Tibial nerve (tissue), 3 donors: ENCODE measurements at regions not wholly inside any gene's neighbourhood (a gene's known extent, or its start where the extent isn't known, plus 50 kb on each side); places are given as distances from the start of the nearest gene placed in this dataset.

ENCODE experiments used
- POLR2A ChIP-seq, 2 donors: fragments of 450-650 bp; IDR thresholded peaks; one replicate each; pipeline ENCODE4 v1.6.1; 2017; ENCODE audit warnings: antibody characterized with exemption in 2 of 2, mild to moderate bottlenecking in 2 of 2, moderate library complexity in 2 of 2
- TF ChIP-seq, protein P1 (sequence below), 5 experiments: fragments of 200-600 bp in 3 of 5; fragments of 450-650 bp in 2 of 5; sonication (generic) in 3 of 5; IDR thresholded peaks; one replicate each; pipeline ENCODE4 v1.5.1; 2016 to 2019; ENCODE audit warnings: antibody characterized with exemption in 5 of 5, mild to moderate bottlenecking in 3 of 5, moderate library complexity in 2 of 5

DNA sequence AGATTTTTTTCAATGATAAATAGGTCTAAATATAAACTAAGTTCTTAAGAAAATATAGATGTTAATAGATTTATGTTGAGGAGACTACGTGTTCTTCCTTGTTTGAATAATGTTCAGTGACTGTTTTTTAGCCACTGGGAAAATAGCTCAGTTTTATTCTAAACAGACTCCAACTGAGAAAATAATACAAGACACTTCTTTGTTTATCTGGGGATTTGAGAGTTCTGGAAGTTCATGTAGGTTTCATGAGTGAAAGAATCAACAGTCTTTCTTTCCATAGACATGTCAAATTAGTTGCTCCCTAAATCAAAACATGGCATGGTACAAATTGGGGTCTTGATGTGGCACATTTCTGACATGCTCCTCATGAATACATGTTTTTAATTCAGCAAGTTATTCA, 177.7 kb downstream of the MREG start:
- TF ChIP-seq, protein P1, sequence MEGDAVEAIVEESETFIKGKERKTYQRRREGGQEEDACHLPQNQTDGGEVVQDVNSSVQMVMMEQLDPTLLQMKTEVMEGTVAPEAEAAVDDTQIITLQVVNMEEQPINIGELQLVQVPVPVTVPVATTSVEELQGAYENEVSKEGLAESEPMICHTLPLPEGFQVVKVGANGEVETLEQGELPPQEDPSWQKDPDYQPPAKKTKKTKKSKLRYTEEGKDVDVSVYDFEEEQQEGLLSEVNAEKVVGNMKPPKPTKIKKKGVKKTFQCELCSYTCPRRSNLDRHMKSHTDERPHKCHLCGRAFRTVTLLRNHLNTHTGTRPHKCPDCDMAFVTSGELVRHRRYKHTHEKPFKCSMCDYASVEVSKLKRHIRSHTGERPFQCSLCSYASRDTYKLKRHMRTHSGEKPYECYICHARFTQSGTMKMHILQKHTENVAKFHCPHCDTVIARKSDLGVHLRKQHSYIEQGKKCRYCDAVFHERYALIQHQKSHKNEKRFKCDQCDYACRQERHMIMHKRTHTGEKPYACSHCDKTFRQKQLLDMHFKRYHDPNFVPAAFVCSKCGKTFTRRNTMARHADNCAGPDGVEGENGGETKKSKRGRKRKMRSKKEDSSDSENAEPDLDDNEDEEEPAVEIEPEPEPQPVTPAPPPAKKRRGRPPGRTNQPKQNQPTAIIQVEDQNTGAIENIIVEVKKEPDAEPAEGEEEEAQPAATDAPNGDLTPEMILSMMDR (IDR thresholded peaks at IDR 0.05): no peak
- no peak for TF ChIP-seq POLR2A (IDR thresholded peaks at IDR 0.05)
